ENCODE measurements at regions not wholly inside any gene's neighbourhood (a gene's known extent, or its start where the extent isn't known, plus 50 kb on each side); places are given as distances from the start of the nearest gene placed in this dataset.

DNA sequence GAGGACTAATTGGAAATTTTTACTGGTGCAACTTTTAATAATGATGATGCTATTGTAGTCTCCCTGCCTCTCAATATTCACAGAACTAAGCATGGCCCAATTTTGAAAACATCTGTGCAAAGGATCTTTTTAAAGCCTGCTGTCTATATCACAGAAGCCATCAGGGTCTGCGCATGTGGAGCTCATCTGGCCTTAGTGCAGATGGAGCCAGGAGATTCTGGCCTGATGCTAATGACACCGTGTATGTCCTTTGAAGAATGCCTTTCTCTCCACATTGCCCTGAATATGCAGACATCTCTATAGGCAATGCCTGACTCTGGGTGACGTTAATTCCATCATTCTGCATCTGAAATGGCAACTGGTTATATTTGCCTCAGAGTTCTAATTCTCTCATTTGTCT lies 1205.9 kb downstream of the AACS start:
- no peaks in the 10 kb centered on the region for H4K20me1 ChIP-seq (ENCODE audit: low read length)
- H3K9me3 ChIP-seq (ENCODE audit: low read length): peaks cover 6% of the 10 kb centered on the region; the same call in 1 of the 2 replicates
- H3K27ac ChIP-seq (ENCODE audit: low read length): no peak overlapping the region
- no peaks in the 10 kb centered on the region for H3K4me1 ChIP-seq (ENCODE audit: insufficient read depth, low read length)
- no peaks in the 10 kb centered on the region for H3K9me2 ChIP-seq (replicated peaks; ENCODE audit: low read length)
- H3K4me2 ChIP-seq (ENCODE audit: low read length): no peak overlapping the region
- TF ChIP-seq EZH2phosphoT487 (IDR thresholded peaks at IDR 0.05; ENCODE audit: borderline replicate concordance, low read length): no peak
- TF ChIP-seq CTCF (conservative IDR thresholded peaks at IDR 0.05; ENCODE audit: low read depth, low read length): no peak
- TF ChIP-seq EZH2 (IDR thresholded peaks at IDR 0.05; ENCODE audit: low read length, unreplicated experiment): no peak
- ATAC-seq: no peak
- no peaks in the 10 kb centered on the region for H3F3A ChIP-seq (ENCODE audit: low read length, unreplicated experiment)
- ChIA-PET CTCF (no interaction called here), POLR2A (ENCODE audit: unreplicated experiment) (no interaction called here)
- H3K4me3 ChIP-seq (ENCODE audit: low read length): no peak overlapping the region
- intact Hi-C loops (cut with micrococcal nuclease): no loop called here
- no peaks in the 10 kb centered on the region for H3K36me3 ChIP-seq (ENCODE audit: low read depth, low read length)
- H3K79me2 ChIP-seq (ENCODE audit: low read length): no peaks in the 10 kb centered on the region
- no TSS peak for BruUV-seq (replicated peaks)
- DNase-seq: no peak
- no peak overlapping the region for H2AFZ ChIP-seq (ENCODE audit: low read length)
- H3K27me3 ChIP-seq (ENCODE audit: low read length): no peaks in the 10 kb centered on the region
- no peak overlapping the region for H3K9ac ChIP-seq (ENCODE audit: low read length)

DNA sequence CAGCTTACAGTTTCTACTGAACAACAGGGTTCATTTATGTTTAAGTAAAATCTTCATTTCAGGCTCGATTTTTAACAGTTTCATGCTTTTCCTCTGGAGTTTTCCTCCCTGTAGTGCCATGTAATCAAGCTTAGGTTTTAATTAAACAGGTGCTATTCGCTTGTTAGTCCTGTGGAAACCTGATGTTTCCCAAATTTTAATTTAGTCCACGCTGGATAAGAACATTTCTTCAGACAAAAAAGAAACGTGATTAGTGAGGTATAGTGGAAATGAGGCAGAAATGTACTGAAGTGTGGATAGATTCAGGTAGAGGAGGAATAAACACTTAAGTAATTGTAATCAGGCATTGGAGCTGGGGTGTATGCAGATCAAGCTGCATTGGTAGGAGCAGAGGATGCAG lies 1217.5 kb downstream of the AACS start:
- no peaks in the 10 kb centered on the region for H3K79me2 ChIP-seq (ENCODE audit: low read length)
- BruUV-seq (replicated peaks): no TSS peak
- DNase-seq: no peak
- H3K9ac ChIP-seq (ENCODE audit: low read length): no peak overlapping the region
- H4K20me1 ChIP-seq (ENCODE audit: low read length): no peaks in the 10 kb centered on the region
- H3K27ac ChIP-seq (ENCODE audit: low read length): no peak overlapping the region
- H3K36me3 ChIP-seq (ENCODE audit: low read depth, low read length): no peaks in the 10 kb centered on the region
- ATAC-seq: no peak
- no peak for TF ChIP-seq EZH2phosphoT487 (IDR thresholded peaks at IDR 0.05; ENCODE audit: borderline replicate concordance, low read length)
- no peak for TF ChIP-seq CTCF (conservative IDR thresholded peaks at IDR 0.05; ENCODE audit: low read depth, low read length)
- TF ChIP-seq EZH2 (IDR thresholded peaks at IDR 0.05; ENCODE audit: low read length, unreplicated experiment): no peak
- intact Hi-C loops (cut with micrococcal nuclease): no loop called here
- H3K4me3 ChIP-seq (ENCODE audit: low read length): no peak overlapping the region
- H2AFZ ChIP-seq (ENCODE audit: low read length): no peak overlapping the region
- H3K9me3 ChIP-seq (ENCODE audit: low read length): 0 out of 2 replicates have a peak, but pooled peaks cover 3% of the 10 kb centered on the region
- no peak overlapping the region for H3K4me2 ChIP-seq (ENCODE audit: low read length)
- CTCF ChIA-PET: no interaction called here
- no peaks in the 10 kb centered on the region for H3K9me2 ChIP-seq (replicated peaks; ENCODE audit: low read length)
- H3F3A ChIP-seq (ENCODE audit: low read length, unreplicated experiment): no peaks in the 10 kb centered on the region
- H3K4me1 ChIP-seq (ENCODE audit: insufficient read depth, low read length): no peaks in the 10 kb centered on the region
- H3K27me3 ChIP-seq (ENCODE audit: low read length): no peaks in the 10 kb centered on the region
- POLR2A ChIA-PET (ENCODE audit: unreplicated experiment): no interaction called here

DNA sequence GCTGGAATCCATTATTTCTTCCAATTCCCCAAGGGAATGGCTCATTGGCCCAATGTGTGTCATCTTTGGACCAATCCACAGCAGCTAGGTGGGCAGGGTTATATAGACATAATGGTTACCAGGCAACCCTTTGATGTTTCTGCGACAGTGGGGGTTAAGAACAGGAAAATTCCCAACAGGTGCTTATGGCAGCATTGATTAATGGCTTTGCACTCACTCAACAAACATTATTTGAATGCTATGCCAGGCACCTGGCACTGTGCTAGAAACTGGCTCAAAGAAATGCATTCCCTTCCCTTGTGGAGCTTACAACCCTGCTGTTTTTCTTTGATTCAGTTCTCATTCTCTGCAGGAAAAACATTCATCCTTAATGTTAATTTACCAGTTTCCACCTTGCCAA lies 1221.0 kb downstream of the AACS start:
- Histone ChIP-seq H3K4me1 (ENCODE audit: insufficient read depth, low read length) (no peaks in the 10 kb centered on the region), H3F3A (ENCODE audit: low read length, unreplicated experiment) (no peaks in the 10 kb centered on the region), H3K79me2 (ENCODE audit: low read length) (no peaks in the 10 kb centered on the region), H3K27ac (ENCODE audit: low read length) (no peak overlapping the region), H3K36me3 (ENCODE audit: low read depth, low read length) (no peaks in the 10 kb centered on the region), H3K9me2 (replicated peaks; ENCODE audit: low read length) (no peaks in the 10 kb centered on the region), H3K4me3 (ENCODE audit: low read length) (no peak overlapping the region), H3K9ac (ENCODE audit: low read length) (no peak overlapping the region), H3K27me3 (ENCODE audit: low read length) (no peaks in the 10 kb centered on the region), H3K9me3 (ENCODE audit: low read length) (0 out of 2 replicates have a peak, but pooled peaks cover 6% of the 10 kb centered on the region), H3K4me2 (ENCODE audit: low read length) (no peak overlapping the region), H2AFZ (ENCODE audit: low read length) (no peak overlapping the region), H4K20me1 (ENCODE audit: low read length) (no peaks in the 10 kb centered on the region)
- ChIA-PET CTCF (no interaction called here), POLR2A (ENCODE audit: unreplicated experiment) (no interaction called here)
- no peak for ATAC-seq
- DNase-seq: no peak
- intact Hi-C loops (cut with micrococcal nuclease): no loop called here
- BruUV-seq (replicated peaks): no TSS peak
- TF ChIP-seq EZH2phosphoT487 (IDR thresholded peaks at IDR 0.05; ENCODE audit: borderline replicate concordance, low read length) (no peak), EZH2 (IDR thresholded peaks at IDR 0.05; ENCODE audit: low read length, unreplicated experiment) (no peak), CTCF (conservative IDR thresholded peaks at IDR 0.05; ENCODE audit: low read depth, low read length) (no peak)

Data from PC-3 (cell line).